GM23338 (cell line): ENCODE measurements at regions not wholly inside any gene's neighbourhood (a gene's known extent, or its start where the extent isn't known, plus 50 kb on each side); places are given as distances from the start of the nearest gene placed in this dataset.

ENCODE experiments used
- ATAC-seq: fragments of 200-7000 bp; cut with Tn5 transposase; 3 replicates; pipeline ENCODE4 v1.9.1; 2020
- DNase-seq: peaks from one replicate; pipeline ENCODE4 v3.0.0-alpha.2; 2015; ENCODE audit warnings: low spot score
- H2AFZ ChIP-seq: fragments of 200-600 bp; sonication (generic); 2 replicates; pipeline ENCODE4 v1.8.0; 2016; ENCODE audit warnings: antibody characterized with exemption, mild to moderate bottlenecking, moderate library complexity
- H3F3A ChIP-seq: fragments of 200-600 bp; sonication (generic); replicated peaks from 2 replicates; pipeline ENCODE4 v1.8.0; 2017; ENCODE audit warnings: antibody characterized with exemption, mixed run types, low read depth
- H3K27ac ChIP-seq: fragments of 200-600 bp; sonication (generic); 2 replicates; pipeline ENCODE4 v1.6.1; 2016; ENCODE audit warnings: low read depth
- H3K27me3 ChIP-seq: fragments of 200-600 bp; sonication (generic); 2 replicates; pipeline ENCODE4 v1.8.0; 2016; ENCODE audit warnings: mild to moderate bottlenecking, mixed run types, moderate library complexity; ENCODE audit not compliant: insufficient read depth
- H3K36me3 ChIP-seq: fragments of 200-600 bp; sonication (generic); 2 replicates; pipeline ENCODE4 v1.8.0; 2016; ENCODE audit warnings: mild to moderate bottlenecking; ENCODE audit not compliant: insufficient read depth
- H3K4me1 ChIP-seq: fragments of 200-600 bp; sonication (generic); 2 replicates; pipeline ENCODE4 v1.8.0; 2016; ENCODE audit warnings: mild to moderate bottlenecking, moderate library complexity; ENCODE audit not compliant: insufficient read depth
- H3K4me2 ChIP-seq: fragments of 200-600 bp; sonication (generic); 2 replicates; pipeline ENCODE4 v1.7.1; 2017; ENCODE audit warnings: mixed run types
- H3K4me3 ChIP-seq: fragments of 200-600 bp; sonication (generic); 2 replicates; pipeline ENCODE4 v1.6.1; 2016; ENCODE audit warnings: mixed run types
- H3K79me2 ChIP-seq: fragments of 200-600 bp; sonication (generic); replicated peaks from 2 replicates; pipeline ENCODE4 v1.8.0; 2017; ENCODE audit warnings: mild to moderate bottlenecking; ENCODE audit not compliant: insufficient read depth
- H3K9me2 ChIP-seq: fragments of 200-600 bp; sonication (generic); 2 replicates; pipeline ENCODE4 v1.8.0; 2017; ENCODE audit not compliant: insufficient read depth
- H4K20me1 ChIP-seq: fragments of 200-600 bp; sonication (generic); replicated peaks from 2 replicates; pipeline ENCODE4 v1.8.0; 2017; ENCODE audit warnings: mild to moderate bottlenecking; ENCODE audit not compliant: insufficient read depth
- H3K27ac Mint-ChIP-seq: 2 replicates; pipeline ENCODE4 v1.8.0; 2020; ENCODE audit warnings: inconsistent platforms, mild to moderate bottlenecking, moderate library complexity, mixed read lengths
- H3K27me3 Mint-ChIP-seq: 3 replicates; pipeline ENCODE4 v1.8.0; 2022; ENCODE audit warnings: low read depth, mild to moderate bottlenecking, moderate library complexity, mixed read lengths, inconsistent platforms; ENCODE audit not compliant: insufficient read depth, poor library complexity
- H3K36me3 Mint-ChIP-seq: 3 replicates; pipeline ENCODE4 v1.8.0; 2021; ENCODE audit warnings: low read depth, mild to moderate bottlenecking, inconsistent platforms, moderate library complexity, mixed read lengths
- H3K4me1 Mint-ChIP-seq: 3 replicates; pipeline ENCODE4 v1.8.0; 2020; ENCODE audit warnings: mild to moderate bottlenecking, inconsistent platforms, mixed read lengths
- H3K4me3 Mint-ChIP-seq: 3 replicates; pipeline ENCODE4 v1.8.0; 2021; ENCODE audit warnings: moderate library complexity, mild to moderate bottlenecking, inconsistent platforms, mixed read lengths
- H3K9me3 Mint-ChIP-seq: 3 replicates; pipeline ENCODE4 v1.8.0; 2020; ENCODE audit warnings: moderate library complexity, mild to moderate bottlenecking, inconsistent platforms, mixed read lengths
- CREB1 ChIP-seq: fragments of 250-450 bp; sonication (Bioruptor Pico); IDR thresholded peaks from 2 replicates; pipeline ENCODE4 v1.5.0; 2020; ENCODE audit warnings: low read depth, mild to moderate bottlenecking, moderate library complexity
- CTCF ChIP-seq, 2 experiments: fragments of 200-600 bp in 1 of 2; sonication (generic) in 1 of 2; conservative IDR thresholded peaks; 2 replicates each; pipeline versions ENCODE4 v1.5.1 to v1.6.1; 2016 to 2017; ENCODE audit warnings: antibody characterized with exemption in 2 of 2, low read depth in 2 of 2, mild to moderate bottlenecking in 2 of 2, moderate library complexity in 1 of 2
- EZH2 ChIP-seq: fragments of 200-600 bp; sonication (generic); IDR thresholded peaks from one replicate; pipeline ENCODE4 v1.8.0; 2017; ENCODE audit warnings: antibody characterized with exemption, mild to moderate bottlenecking, low read depth; ENCODE audit not compliant: unreplicated experiment
- EZH2phosphoT487 ChIP-seq: fragments of 200-600 bp; sonication (generic); IDR thresholded peaks from one replicate; pipeline ENCODE4 v1.8.1; 2018; ENCODE audit warnings: antibody characterized with exemption; ENCODE audit not compliant: unreplicated experiment
- REST ChIP-seq: IDR thresholded peaks from one replicate; pipeline ENCODE4 v1.6.1; 2018; ENCODE audit warnings: antibody characterized with exemption; ENCODE audit not compliant: unreplicated experiment
- STAT1 ChIP-seq: IDR thresholded peaks from one replicate; pipeline ENCODE4 v1.6.1; 2016; ENCODE audit warnings: antibody characterized with exemption; ENCODE audit not compliant: unreplicated experiment
- ZNF114 ChIP-seq: fragments of 250-450 bp; sonication (Bioruptor Pico); IDR thresholded peaks from 2 replicates; pipeline ENCODE4 v1.5.0; 2020; ENCODE audit warnings: mild to moderate bottlenecking, moderate library complexity
- ZNF331 ChIP-seq: fragments of 250-450 bp; sonication (Bioruptor Pico); IDR thresholded peaks from 2 replicates; pipeline ENCODE4 v1.5.0; 2020; ENCODE audit warnings: low read depth, mild to moderate bottlenecking, moderate library complexity
- ZNF462 ChIP-seq: fragments of 250-450 bp; sonication (Bioruptor Pico); IDR thresholded peaks from 2 replicates; pipeline ENCODE4 v1.5.0; 2020; ENCODE audit warnings: mild to moderate bottlenecking, moderate library complexity

DNA sequence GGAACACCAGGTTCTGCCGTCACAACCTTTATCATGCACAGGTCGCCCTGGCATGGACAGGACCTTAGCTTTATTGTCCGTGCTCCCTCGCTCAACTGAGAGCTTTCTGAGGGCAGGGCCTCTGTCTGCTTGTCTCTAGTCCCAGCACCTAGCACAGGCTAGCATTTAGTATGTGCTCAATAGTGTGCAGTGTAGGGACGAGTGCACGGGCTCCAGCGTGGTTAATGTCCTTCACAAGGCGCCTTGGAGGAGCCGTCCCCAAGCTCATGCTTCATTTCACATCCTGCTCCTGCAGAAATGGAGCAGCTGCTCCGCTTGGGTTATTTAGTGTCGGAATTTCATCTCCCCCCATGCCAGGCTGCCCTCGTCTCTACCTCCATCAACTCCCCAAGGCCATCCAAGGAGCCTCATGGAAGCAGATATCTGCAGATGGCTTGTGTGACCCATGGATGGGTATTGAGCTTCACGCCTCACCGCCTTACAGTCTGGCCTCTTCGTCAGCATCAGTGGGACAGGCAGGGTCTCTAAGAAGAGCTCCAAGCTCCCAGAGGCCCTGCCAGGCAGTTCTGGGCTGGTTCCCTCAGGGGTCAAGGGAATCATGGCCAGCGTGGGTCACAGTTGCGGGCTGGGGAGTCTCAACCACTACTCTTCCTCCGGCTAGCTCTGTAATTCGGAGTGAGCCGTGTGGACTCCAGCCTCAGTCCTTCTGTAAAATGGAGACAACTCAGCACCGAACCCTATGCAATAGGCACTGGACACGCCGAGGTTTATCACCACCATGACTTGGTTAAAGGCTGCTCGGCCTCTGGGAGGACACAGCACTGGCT, 60.8 kb upstream of the APCDD1L start:
- H3K27me3 ChIP-seq: no peaks in the 10 kb centered on the region
- H3K36me3 ChIP-seq: no peaks in the 10 kb centered on the region
- ATAC-seq: no peak
- H3K9me3 Mint-ChIP-seq: no peaks in the 10 kb centered on the region; the same call in 2 of the 3 replicates
- H3K27ac ChIP-seq: no peak overlapping the region
- H3F3A ChIP-seq: no peaks in the 10 kb centered on the region
- no peaks in the 10 kb centered on the region for H4K20me1 ChIP-seq
- H3K4me3 Mint-ChIP-seq: no peak overlapping the region
- H2AFZ ChIP-seq: no peak overlapping the region
- no peak overlapping the region for H3K4me2 ChIP-seq
- peaks cover 5% of the 10 kb centered on the region for H3K27me3 Mint-ChIP-seq
- peaks cover 3% of the 10 kb centered on the region; the same call in 1 of the 2 replicates for H3K4me1 ChIP-seq
- TF ChIP-seq ZNF462 (CRISPR knock-in tag) (no peak), EZH2 (no peak), REST (no peak), CREB1 (CRISPR knock-in tag) (no peak), CTCF (conservative IDR thresholded peaks at IDR 0.05; ENCODE audit: low read depth in 2 of 2) (no peak), EZH2phosphoT487 (no peak), ZNF331 (CRISPR knock-in tag) (no peak), ZNF114 (no peak), STAT1 (no peak)
- H3K4me1 Mint-ChIP-seq: peaks cover 11% of the 10 kb centered on the region
- no peaks in the 10 kb centered on the region for H3K36me3 Mint-ChIP-seq
- no peak overlapping the region for H3K27ac Mint-ChIP-seq
- H3K4me3 ChIP-seq: no peak overlapping the region
- H3K9me2 ChIP-seq: no peaks in the 10 kb centered on the region
- H3K79me2 ChIP-seq: no peaks in the 10 kb centered on the region
- DNase-seq: no peak
